OCI-LY1 (cell line): ENCODE measurements at regions not wholly inside any gene's neighbourhood (a gene's known extent, or its start where the extent isn't known, plus 50 kb on each side); places are given as distances from the start of the nearest gene placed in this dataset.

ENCODE experiments used
- H2AFZ ChIP-seq: fragments of 200-600 bp; sonication (generic), shearing (Covaris generic); 2 replicates; pipeline ENCODE4 v1.6.0; 2014; ENCODE audit warnings: antibody characterized with exemption, mild to moderate bottlenecking, low read length
- H3F3A ChIP-seq: fragments of 200-600 bp; sonication (generic), shearing (Covaris generic); 2 replicates; pipeline ENCODE4 v1.6.0; 2014; ENCODE audit warnings: mild to moderate bottlenecking, antibody characterized with exemption, low read length, moderate library complexity; ENCODE audit not compliant: insufficient read depth
- H3K27ac ChIP-seq: fragments of 200-600 bp; sonication (generic); 2 replicates; pipeline ENCODE4 v1.5.1; 2014; ENCODE audit warnings: low read length, mixed run types, mild to moderate bottlenecking, low read depth; ENCODE audit not compliant: poor library complexity, severe bottlenecking
- H3K27me3 ChIP-seq: fragments of 200-600 bp; sonication (generic); 2 replicates; pipeline ENCODE4 v1.6.0; 2014; ENCODE audit warnings: antibody characterized with exemption, mild to moderate bottlenecking, low read length, moderate library complexity; ENCODE audit not compliant: insufficient read depth
- H3K36me3 ChIP-seq: fragments of 200-600 bp; sonication (generic); 2 replicates; pipeline ENCODE4 v1.6.1; 2014; ENCODE audit warnings: mild to moderate bottlenecking, antibody characterized with exemption, low read length, moderate library complexity, mixed read lengths; ENCODE audit not compliant: insufficient read depth
- H3K4me1 ChIP-seq: fragments of 200-600 bp; sonication (generic); 2 replicates; pipeline ENCODE4 v1.5.1; 2014; ENCODE audit warnings: mild to moderate bottlenecking, low read length, moderate library complexity; ENCODE audit not compliant: insufficient read depth, severe bottlenecking
- H3K4me2 ChIP-seq: fragments of 200-600 bp; sonication (generic), shearing (Covaris generic); 2 replicates; pipeline ENCODE4 v1.6.1; 2014; ENCODE audit warnings: low read length
- H3K4me3 ChIP-seq: fragments of 200-600 bp; sonication (generic); 2 replicates; pipeline ENCODE4 v1.5.1; 2014; ENCODE audit warnings: low read length, low read depth, mild to moderate bottlenecking, mixed read lengths; ENCODE audit not compliant: poor library complexity, severe bottlenecking
- H3K79me2 ChIP-seq: fragments of 200-600 bp; shearing (Covaris generic); 2 replicates; pipeline ENCODE4 v1.6.1; 2016; ENCODE audit warnings: mixed run types, low read length, mixed read lengths; ENCODE audit not compliant: insufficient read depth
- H3K9ac ChIP-seq: fragments of 200-600 bp; sonication (generic), shearing (Covaris generic); 2 replicates; pipeline ENCODE4 v1.6.1; 2014; ENCODE audit warnings: mild to moderate bottlenecking, low read length, mixed read lengths
- H3K9me2 ChIP-seq: fragments of 200-600 bp; sonication (generic), shearing (Covaris generic); 2 replicates; pipeline ENCODE4 v1.6.1; 2014; ENCODE audit warnings: low read depth, mild to moderate bottlenecking, low read length, mixed read lengths
- H3K9me3 ChIP-seq: fragments of 200-600 bp; shearing (Covaris generic); 2 replicates; pipeline ENCODE4 v1.6.1; 2014; ENCODE audit warnings: low read length, mixed read lengths
- H4K20me1 ChIP-seq: fragments of 200-600 bp; sonication (generic), shearing (Covaris generic); 2 replicates; pipeline ENCODE4 v1.6.0; 2016; ENCODE audit warnings: mild to moderate bottlenecking, low read length; ENCODE audit not compliant: insufficient read depth
- EZH2 ChIP-seq: fragments of 200-600 bp; sonication (generic), shearing (Covaris generic); IDR thresholded peaks from 2 replicates; pipeline ENCODE4 v1.8.0; 2017; ENCODE audit warnings: borderline replicate concordance, mixed run types, mild to moderate bottlenecking, antibody characterized with exemption, low read length, moderate library complexity, mixed read lengths
- TF ChIP-seq, protein P1 (sequence below): fragments of 200-600 bp; sonication (generic), shearing (Covaris generic); IDR thresholded peaks from 2 replicates; pipeline ENCODE4 v1.5.1; 2017; ENCODE audit warnings: mild to moderate bottlenecking, antibody characterized with exemption, low read length, moderate library complexity, mixed read lengths

GRCh38 chr4:178081896-178082295 lies 639.7 kb upstream of the AGA start:
- Histone ChIP-seq H3K27me3 (no peaks in the 10 kb centered on the region), H3K9me3 (no peaks in the 10 kb centered on the region), H3F3A (no peaks in the 10 kb centered on the region), H3K79me2 (no peaks in the 10 kb centered on the region), H3K27ac (no peak overlapping the region), H3K9me2 (no peaks in the 10 kb centered on the region), H4K20me1 (no peaks in the 10 kb centered on the region), H3K4me1 (no peaks in the 10 kb centered on the region), H2AFZ (no peak overlapping the region), H3K9ac (no peak overlapping the region), H3K4me2 (no peak overlapping the region), H3K4me3 (no peak overlapping the region), H3K36me3 (no peaks in the 10 kb centered on the region)
- TF ChIP-seq EZH2 = no peak
- TF ChIP-seq, protein P1, sequence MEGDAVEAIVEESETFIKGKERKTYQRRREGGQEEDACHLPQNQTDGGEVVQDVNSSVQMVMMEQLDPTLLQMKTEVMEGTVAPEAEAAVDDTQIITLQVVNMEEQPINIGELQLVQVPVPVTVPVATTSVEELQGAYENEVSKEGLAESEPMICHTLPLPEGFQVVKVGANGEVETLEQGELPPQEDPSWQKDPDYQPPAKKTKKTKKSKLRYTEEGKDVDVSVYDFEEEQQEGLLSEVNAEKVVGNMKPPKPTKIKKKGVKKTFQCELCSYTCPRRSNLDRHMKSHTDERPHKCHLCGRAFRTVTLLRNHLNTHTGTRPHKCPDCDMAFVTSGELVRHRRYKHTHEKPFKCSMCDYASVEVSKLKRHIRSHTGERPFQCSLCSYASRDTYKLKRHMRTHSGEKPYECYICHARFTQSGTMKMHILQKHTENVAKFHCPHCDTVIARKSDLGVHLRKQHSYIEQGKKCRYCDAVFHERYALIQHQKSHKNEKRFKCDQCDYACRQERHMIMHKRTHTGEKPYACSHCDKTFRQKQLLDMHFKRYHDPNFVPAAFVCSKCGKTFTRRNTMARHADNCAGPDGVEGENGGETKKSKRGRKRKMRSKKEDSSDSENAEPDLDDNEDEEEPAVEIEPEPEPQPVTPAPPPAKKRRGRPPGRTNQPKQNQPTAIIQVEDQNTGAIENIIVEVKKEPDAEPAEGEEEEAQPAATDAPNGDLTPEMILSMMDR = no peak

DNA sequence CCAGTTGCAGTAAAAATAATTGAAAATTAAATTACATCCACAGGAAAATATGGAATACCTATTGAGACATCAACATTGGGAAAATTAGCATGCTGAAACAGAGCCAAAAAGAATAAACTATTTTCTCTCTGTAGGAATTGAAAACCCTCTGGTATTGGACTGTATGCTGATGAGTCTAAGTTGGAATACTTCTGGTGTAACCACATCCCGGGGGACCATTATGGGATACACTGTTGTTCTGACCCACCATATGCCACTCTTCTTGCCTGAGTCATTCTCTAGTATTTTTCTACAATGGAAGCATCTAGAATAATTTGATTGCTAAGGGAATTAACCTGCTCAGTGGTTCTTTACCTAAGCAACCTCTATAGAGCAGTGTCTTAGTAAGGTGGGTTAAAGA lies 640.7 kb upstream of the AGA start:
- no peaks in the 10 kb centered on the region for H3K9me3 ChIP-seq
- no peaks in the 10 kb centered on the region for H3K4me1 ChIP-seq
- H3K27ac ChIP-seq = no peak overlapping the region
- H3K9ac ChIP-seq = no peak overlapping the region
- no peak overlapping the region for H2AFZ ChIP-seq
- H4K20me1 ChIP-seq = no peaks in the 10 kb centered on the region
- TF ChIP-seq, protein P1 = no peak
- TF ChIP-seq EZH2 = no peak
- H3K9me2 ChIP-seq = no peaks in the 10 kb centered on the region
- H3K27me3 ChIP-seq = no peaks in the 10 kb centered on the region
- H3F3A ChIP-seq = no peaks in the 10 kb centered on the region
- H3K79me2 ChIP-seq = no peaks in the 10 kb centered on the region
- H3K4me3 ChIP-seq = no peak overlapping the region
- H3K36me3 ChIP-seq = no peaks in the 10 kb centered on the region
- H3K4me2 ChIP-seq = no peak overlapping the region

- H3K27ac ChIP-seq = no peak overlapping the region
- H3F3A ChIP-seq = no peaks in the 10 kb centered on the region
- no peaks in the 10 kb centered on the region for H3K36me3 ChIP-seq
- H3K27me3 ChIP-seq = no peaks in the 10 kb centered on the region
- TF ChIP-seq, protein P1 = no peak
- no peak for TF ChIP-seq EZH2
- H3K9ac ChIP-seq = no peak overlapping the region
- no peak overlapping the region for H2AFZ ChIP-seq
- no peaks in the 10 kb centered on the region for H3K9me3 ChIP-seq
- H3K79me2 ChIP-seq = no peaks in the 10 kb centered on the region
- no peak overlapping the region for H3K4me2 ChIP-seq
- H3K4me3 ChIP-seq = no peak overlapping the region
- H3K4me1 ChIP-seq = no peaks in the 10 kb centered on the region
- H3K9me2 ChIP-seq = no peaks in the 10 kb centered on the region
- H4K20me1 ChIP-seq = no peaks in the 10 kb centered on the region
These were observed 641.7 kb upstream of the AGA start for GRCh38 chr4:178083968-178084367.
